Breast epithelium (tissue), 4 donors: ENCODE measurements at regions not wholly inside any gene's neighbourhood (a gene's known extent, or its start where the extent isn't known, plus 50 kb on each side); places are given as distances from the start of the nearest gene placed in this dataset.

Experiments
- DNase-seq, 2 donors: peaks; one replicate each; pipeline ENCODE4 v3.0.0-alpha.2; 2019; ENCODE audit warnings: low spot score in 2 of 2
- H3K27ac ChIP-seq, 2 donors: fragments of 200-600 bp; sonication (generic) in 1 of 2; one replicate each; pipeline ENCODE4 v1.5.1; 2016 to 2019; ENCODE audit warnings: mild to moderate bottlenecking in 1 of 2
- H3K27me3 ChIP-seq, 2 donors: fragments of 200-600 bp; sonication (generic) in 1 of 2; one replicate each; pipeline versions ENCODE4 v1.5.1 to v1.6.0; 2017 to 2019; ENCODE audit warnings: control low read depth in 1 of 2, mild to moderate bottlenecking in 1 of 2
- H3K36me3 ChIP-seq: fragments of 200-600 bp; one replicate; pipeline ENCODE4 v1.5.1; 2019
- H3K4me1 ChIP-seq, 2 donors: fragments of 200-600 bp; sonication (generic); one replicate each; pipeline ENCODE4 v1.5.1; 2016 to 2019; ENCODE audit warnings: control low read depth in 1 of 2
- H3K4me3 ChIP-seq, 3 donors: fragments of 200-600 bp; sonication (generic); 1 replicate in 2 of 3; 2 replicates in 1 of 3; pipeline ENCODE4 v1.5.1; 2016 to 2019; ENCODE audit warnings: mild to moderate bottlenecking in 3 of 3, moderate library complexity in 2 of 3
- H3K9me3 ChIP-seq, 2 donors: fragments of 200-600 bp; sonication (generic) in 1 of 2; one replicate each; pipeline ENCODE4 v1.5.1; 2016 to 2019; ENCODE audit warnings: control low read depth in 1 of 2
- CTCF ChIP-seq, 3 donors: fragments of 450-650 bp; IDR thresholded peaks; one replicate each; pipeline ENCODE4 v1.5.1; 2016 to 2017; ENCODE audit warnings: antibody characterized with exemption in 3 of 3, mild to moderate bottlenecking in 3 of 3, moderate library complexity in 3 of 3
- POLR2A ChIP-seq: fragments of 450-650 bp; IDR thresholded peaks from one replicate; pipeline ENCODE4 v1.6.1; 2016; ENCODE audit warnings: antibody characterized with exemption, mild to moderate bottlenecking, moderate library complexity
- POLR2AphosphoS5 ChIP-seq, 3 donors: sonication (generic); formaldehyde crosslinking; IDR thresholded peaks; one replicate each; pipeline ENCODE4 v1.6.1; 2017; ENCODE audit warnings: antibody characterized with exemption in 3 of 3
- intact Hi-C: fragments of 100-400 bp; cut with DNase I; formaldehyde crosslinking; loops from one replicate; pipeline ENCODE4 v1.15.1; 2023; ENCODE audit warnings: low total_unique reads

- intact Hi-C loops: no loop called here
- no peak for DNase-seq
- Histone ChIP-seq H3K4me3 (no peak overlapping the region), H3K4me1 (no peaks in the 10 kb centered on the region), H3K27ac (no peak overlapping the region), H3K9me3 (no peaks in the 10 kb centered on the region), H3K27me3 (no peaks in the 10 kb centered on the region), H3K36me3 (no peaks in the 10 kb centered on the region)
- TF ChIP-seq POLR2A (no peak), CTCF (IDR thresholded peaks at IDR 0.05) (no peak), POLR2AphosphoS5 (IDR thresholded peaks at IDR 0.05) (no peak)
Measured at GRCh38 chr15:47507221-47507985, 209.9 kb upstream of the SEMA6D start.

- Histone ChIP-seq H3K9me3 (no peaks in the 10 kb centered on the region), H3K27ac (no peak overlapping the region), H3K27me3 (no peaks in the 10 kb centered on the region), H3K4me3 (no peak overlapping the region), H3K4me1 (no peaks in the 10 kb centered on the region), H3K36me3 (no peaks in the 10 kb centered on the region)
- DNase-seq: no peak
- no peak for TF ChIP-seq POLR2A
- TF ChIP-seq POLR2AphosphoS5 (IDR thresholded peaks at IDR 0.05): no peak
- no peak for TF ChIP-seq CTCF (IDR thresholded peaks at IDR 0.05)
- intact Hi-C loops: no loop called here
Measured at GRCh38 chr15:47511261-47511660, 206.0 kb upstream of the SEMA6D start.

- intact Hi-C loops: no loop called here
- Histone ChIP-seq H3K27ac (no peak overlapping the region), H3K4me1 (no peaks in the 10 kb centered on the region), H3K27me3 (no peaks in the 10 kb centered on the region), H3K4me3 (no peak overlapping the region), H3K9me3 (no peaks in the 10 kb centered on the region), H3K36me3 (no peaks in the 10 kb centered on the region)
- TF ChIP-seq POLR2A (no peak), POLR2AphosphoS5 (IDR thresholded peaks at IDR 0.05) (no peak), CTCF (IDR thresholded peaks at IDR 0.05) (no peak)
- DNase-seq: no peak
Measured at GRCh38 chr15:47513471-47513870, 203.8 kb upstream of the SEMA6D start.

- TF ChIP-seq POLR2A (no peak), POLR2AphosphoS5 (IDR thresholded peaks at IDR 0.05) (no peak), CTCF (IDR thresholded peaks at IDR 0.05) (no peak)
- Histone ChIP-seq H3K27ac (no peak overlapping the region), H3K9me3 (no peaks in the 10 kb centered on the region), H3K36me3 (no peaks in the 10 kb centered on the region), H3K4me1 (no peaks in the 10 kb centered on the region), H3K4me3 (no peak overlapping the region), H3K27me3 (no peaks in the 10 kb centered on the region)
- intact Hi-C loops: no loop called here
- DNase-seq: no peak
Measured at GRCh38 chr15:47514200-47514652, 203.1 kb upstream of the SEMA6D start.

- intact Hi-C loops: no loop called here
- no peak for TF ChIP-seq POLR2AphosphoS5 (IDR thresholded peaks at IDR 0.05)
- TF ChIP-seq POLR2A: no peak
- no peak for TF ChIP-seq CTCF (IDR thresholded peaks at IDR 0.05)
- Histone ChIP-seq H3K27ac (no peak overlapping the region), H3K4me3 (no peak overlapping the region), H3K4me1 (no peaks in the 10 kb centered on the region), H3K27me3 (no peaks in the 10 kb centered on the region), H3K36me3 (no peaks in the 10 kb centered on the region), H3K9me3 (no peaks in the 10 kb centered on the region)
- DNase-seq: no peak
Measured at GRCh38 chr15:47516558-47516957, 200.7 kb upstream of the SEMA6D start.
